ENCODE measurements at regions not wholly inside any gene's neighbourhood (a gene's known extent, or its start where the extent isn't known, plus 50 kb on each side); places are given as distances from the start of the nearest gene placed in this dataset.

DNA sequence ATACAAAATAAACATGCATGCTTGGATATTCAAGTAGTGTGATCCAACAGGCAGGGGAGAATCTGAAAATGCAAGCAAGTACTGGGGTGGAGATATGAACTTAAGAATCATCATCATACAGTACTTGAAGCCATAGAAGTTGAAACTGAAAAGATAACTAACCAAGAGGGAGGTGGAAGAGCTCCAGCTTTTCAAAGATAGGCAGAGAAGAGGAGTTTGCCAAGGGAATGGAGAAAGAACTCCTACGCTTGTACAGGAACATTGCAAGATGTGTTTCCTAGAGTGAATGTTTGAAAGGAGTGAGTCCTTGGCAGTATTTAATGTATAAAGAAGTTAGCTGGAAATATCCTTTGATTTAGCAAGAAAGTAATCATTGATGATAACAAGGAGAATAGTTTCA lies 106.2 kb upstream of the FRMPD4 start:
- TF ChIP-seq CTCF (optimal IDR thresholded peaks at IDR 0.05 in 1 of 3, IDR thresholded peaks at IDR 0.05 in 1 of 3, conservative IDR thresholded peaks at IDR 0.05 in 1 of 3; ENCODE audit: extremely low read depth in 1 of 3, insufficient read depth in 2 of 3, low read length in 3 of 3) (no peak), EZH2 (IDR thresholded peaks at IDR 0.05; ENCODE audit: low read length) (no peak)
